ENCODE measurements at regions not wholly inside any gene's neighbourhood (a gene's known extent, or its start where the extent isn't known, plus 50 kb on each side); places are given as distances from the start of the nearest gene placed in this dataset.
"Not testable (repeated sequence)": the region's sequence is repeated elsewhere in the genome, so short reads cannot be mapped to it uniquely, and the experiment has no call there.

DNA sequence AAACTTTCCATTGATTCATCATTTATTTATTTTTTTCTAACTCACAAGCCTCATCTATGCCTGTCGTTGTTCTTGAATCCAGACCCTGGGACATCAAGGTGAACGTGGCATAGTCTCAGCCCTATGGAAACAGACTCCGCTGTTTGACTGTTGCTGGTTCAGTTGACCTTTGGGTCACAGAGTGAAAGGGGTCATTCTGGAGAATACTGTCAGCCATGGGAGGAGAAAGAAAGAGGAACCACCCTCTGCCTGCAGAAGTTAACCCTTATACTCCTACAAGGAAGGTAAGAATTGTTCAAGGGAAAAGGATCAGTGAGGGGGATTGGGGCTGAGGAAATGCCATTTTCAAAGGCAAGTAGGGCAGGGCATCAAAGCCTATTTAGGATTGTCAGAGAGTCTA lies 387.6 kb upstream of the MAF start:
- no peaks in the 10 kb centered on the region for H3K4me1 ChIP-seq
- H3K4me3 ChIP-seq, result no peak overlapping the region
- H3K27me3 ChIP-seq, result no peaks in the 10 kb centered on the region
- ATAC-seq (no peak), DNase-seq (no peak)
- H3K27ac ChIP-seq, result no peak overlapping the region
- 91 to 97% (median 92%) methylated on average over 3 of the region's 3 CpGs for WGBS, 4 donors
- H3K9me3 ChIP-seq, result no peaks in the 10 kb centered on the region
- intact Hi-C loops (cut with DNase I), result no loop called here
- no peaks in the 10 kb centered on the region for H3K36me3 ChIP-seq
- TF ChIP-seq, protein P1, sequence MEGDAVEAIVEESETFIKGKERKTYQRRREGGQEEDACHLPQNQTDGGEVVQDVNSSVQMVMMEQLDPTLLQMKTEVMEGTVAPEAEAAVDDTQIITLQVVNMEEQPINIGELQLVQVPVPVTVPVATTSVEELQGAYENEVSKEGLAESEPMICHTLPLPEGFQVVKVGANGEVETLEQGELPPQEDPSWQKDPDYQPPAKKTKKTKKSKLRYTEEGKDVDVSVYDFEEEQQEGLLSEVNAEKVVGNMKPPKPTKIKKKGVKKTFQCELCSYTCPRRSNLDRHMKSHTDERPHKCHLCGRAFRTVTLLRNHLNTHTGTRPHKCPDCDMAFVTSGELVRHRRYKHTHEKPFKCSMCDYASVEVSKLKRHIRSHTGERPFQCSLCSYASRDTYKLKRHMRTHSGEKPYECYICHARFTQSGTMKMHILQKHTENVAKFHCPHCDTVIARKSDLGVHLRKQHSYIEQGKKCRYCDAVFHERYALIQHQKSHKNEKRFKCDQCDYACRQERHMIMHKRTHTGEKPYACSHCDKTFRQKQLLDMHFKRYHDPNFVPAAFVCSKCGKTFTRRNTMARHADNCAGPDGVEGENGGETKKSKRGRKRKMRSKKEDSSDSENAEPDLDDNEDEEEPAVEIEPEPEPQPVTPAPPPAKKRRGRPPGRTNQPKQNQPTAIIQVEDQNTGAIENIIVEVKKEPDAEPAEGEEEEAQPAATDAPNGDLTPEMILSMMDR (IDR thresholded peaks at IDR 0.05), result no peak
- no peak for TF ChIP-seq POLR2A (IDR thresholded peaks at IDR 0.05)

DNA sequence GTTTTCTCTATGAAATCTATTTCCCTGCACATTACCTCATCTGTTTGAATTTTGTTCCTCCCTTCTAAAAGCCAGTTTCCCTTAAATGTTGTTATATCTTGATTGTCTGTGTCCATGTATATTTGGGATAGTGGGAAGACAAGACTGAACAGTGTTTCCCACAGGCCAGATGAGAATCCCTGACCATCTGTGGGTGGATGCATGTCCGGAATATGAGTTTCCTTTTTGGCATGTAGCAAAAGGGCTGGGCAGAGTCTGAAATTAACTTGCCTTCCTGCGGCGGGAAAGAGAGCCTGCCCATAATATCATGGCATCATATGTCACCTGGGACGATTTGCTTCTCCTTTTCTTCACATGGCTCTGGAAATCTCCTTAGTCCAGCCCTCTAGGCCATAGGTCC lies 385.8 kb upstream of the MAF start:
- H3K27me3 ChIP-seq, result no peaks in the 10 kb centered on the region
- H3K9me3 ChIP-seq, result no peaks in the 10 kb centered on the region
- TF ChIP-seq POLR2A (IDR thresholded peaks at IDR 0.05), result no peak
- TF ChIP-seq, protein P1 (IDR thresholded peaks at IDR 0.05), result no peak
- peak in 1 of 4 donors; percentile 22 for ATAC-seq
- no peak overlapping the region for H3K27ac ChIP-seq
- H3K36me3 ChIP-seq, result no peaks in the 10 kb centered on the region
- intact Hi-C loops (cut with DNase I), result no loop called here
- H3K4me1 ChIP-seq, result no peaks in the 10 kb centered on the region
- DNase-seq, result no peak
- 60 to 66% (median 62%) methylated on average over 4 of the region's 4 CpGs for WGBS, 4 donors
- H3K4me3 ChIP-seq, result no peak overlapping the region

DNA sequence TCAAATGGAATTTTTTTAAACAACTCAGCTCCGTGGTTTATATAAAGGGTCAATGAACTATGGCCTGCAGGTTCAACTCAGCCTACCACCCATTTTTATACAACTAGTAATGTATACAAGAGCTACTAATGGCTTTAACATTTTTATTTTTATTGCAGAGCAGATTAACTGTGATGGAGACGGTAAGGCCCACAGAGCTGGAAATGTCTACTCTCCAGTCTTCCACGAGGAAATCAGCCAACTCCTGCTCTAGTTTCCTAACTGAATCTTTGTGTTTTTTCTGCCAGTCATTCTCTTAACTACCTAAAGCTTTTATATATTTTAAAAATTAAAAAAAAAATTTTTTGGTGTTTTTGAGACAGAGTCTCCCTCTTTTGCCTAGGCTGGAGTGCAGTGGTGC lies 385.1 kb upstream of the MAF start:
- WGBS, 4 donors, result 81 to 84% (median 83%) methylated on average over 3 of the region's 3 CpGs
- ATAC-seq (no peak), DNase-seq (no peak)
- Histone ChIP-seq H3K27ac (no peak overlapping the region), H3K36me3 (no peaks in the 10 kb centered on the region), H3K9me3 (no peaks in the 10 kb centered on the region), H3K4me3 (no peak overlapping the region), H3K4me1 (no peaks in the 10 kb centered on the region), H3K27me3 (no peaks in the 10 kb centered on the region)
- intact Hi-C loops (cut with DNase I), result no loop called here
- no peak for TF ChIP-seq POLR2A (IDR thresholded peaks at IDR 0.05)

DNA sequence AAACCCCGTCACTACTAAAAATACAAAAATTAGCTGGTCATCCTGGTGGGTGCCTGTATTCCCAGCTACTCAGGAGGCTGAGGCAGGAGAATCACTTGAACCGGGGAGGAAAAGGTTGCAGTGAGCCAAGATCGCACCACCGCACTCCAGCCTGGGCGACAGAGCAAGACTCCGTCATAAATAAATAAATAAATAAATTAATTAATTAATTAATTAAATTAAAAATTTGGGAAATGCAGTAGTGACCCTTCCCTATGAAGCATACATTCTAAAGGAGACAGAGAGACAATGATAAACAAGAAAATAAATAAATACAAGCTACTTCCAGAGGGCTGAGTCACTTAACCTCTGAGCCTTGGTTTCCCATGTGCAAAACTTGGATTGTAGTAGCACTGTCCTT lies 383.6 kb upstream of the MAF start:
- WGBS, 4 donors, result 92 to 98% (median 97%) methylated on average over 6 of the region's 6 CpGs
- DNase-seq; H3K27ac ChIP-seq; H3K9me3 ChIP-seq; H3K36me3 ChIP-seq; intact Hi-C loops (cut with DNase I); H3K4me3 ChIP-seq; H3K27me3 ChIP-seq; ATAC-seq; H3K4me1 ChIP-seq: not testable (repeated sequence)

DNA sequence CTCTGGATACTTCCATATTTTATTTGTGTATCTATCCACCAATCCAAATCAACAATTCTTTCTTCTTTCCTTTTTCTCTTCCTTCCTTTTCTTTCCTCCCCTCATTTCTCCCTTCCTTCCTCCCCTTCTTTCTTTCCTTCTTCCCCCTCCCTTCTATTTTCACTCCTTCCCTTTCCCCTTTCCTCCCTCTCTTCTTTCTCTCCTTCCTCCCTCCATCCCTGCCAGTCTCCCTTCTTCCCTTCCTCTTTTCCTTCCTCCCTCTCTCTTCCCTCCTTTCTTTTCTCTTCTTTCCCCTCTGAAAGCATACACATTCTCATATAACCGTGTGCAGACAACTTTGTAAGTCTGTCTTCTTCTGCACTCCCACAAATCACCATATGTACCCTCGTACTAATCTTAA lies 382.3 kb upstream of the MAF start:
- Histone ChIP-seq H3K9me3 (no peaks in the 10 kb centered on the region), H3K27me3 (no peaks in the 10 kb centered on the region), H3K27ac (no peak overlapping the region), H3K4me1 (no peaks in the 10 kb centered on the region), H3K4me3 (no peak overlapping the region), H3K36me3 (no peaks in the 10 kb centered on the region)
- intact Hi-C loops (cut with DNase I), result no loop called here
- no peak for DNase-seq
- TF ChIP-seq, protein P1 (IDR thresholded peaks at IDR 0.05), result no peak
- TF ChIP-seq POLR2A (IDR thresholded peaks at IDR 0.05), result no peak
- no peak for ATAC-seq
- WGBS, 4 donors, result 77 to 86% (median 82%) methylated on average over 2 of the region's 2 CpGs
